ENCODE measurements at regions not wholly inside any gene's neighbourhood (a gene's known extent, or its start where the extent isn't known, plus 50 kb on each side); places are given as distances from the start of the nearest gene placed in this dataset.

- DNase-seq: no peak
Measured at GRCh38 chr21:20720623-20721022, 277.6 kb upstream of the NCAM2 start.

GRCh38 chr21:20721151-20721550 is 277.1 kb upstream of the NCAM2 start:
- DNase-seq: no peak

- DNase-seq: no peak
Measured at GRCh38 chr21:20728691-20729090, 269.5 kb upstream of the NCAM2 start.

GRCh38 chr21:20729376-20729775 is 268.8 kb upstream of the NCAM2 start:
- DNase-seq: no peak

- DNase-seq: no peak
Measured at GRCh38 chr21:20730441-20730840, 267.8 kb upstream of the NCAM2 start.

- DNase-seq: no peak
Measured at GRCh38 chr21:20735257-20735656, 263.0 kb upstream of the NCAM2 start.

GRCh38 chr21:20737227-20737913 is 260.8 kb upstream of the NCAM2 start:
- DNase-seq: no peak

GRCh38 chr21:20739421-20739820 is 258.8 kb upstream of the NCAM2 start:
- no peak for DNase-seq

- DNase-seq: no peak
Measured at GRCh38 chr21:20741445-20741844, 256.8 kb upstream of the NCAM2 start.

- no peak for DNase-seq
Measured at GRCh38 chr21:20760221-20760620, 238.0 kb upstream of the NCAM2 start.

GRCh38 chr21:20774737-20775136 is 223.5 kb upstream of the NCAM2 start:
- DNase-seq: no peak

- DNase-seq: no peak
Measured at GRCh38 chr21:20779321-20779720, 218.9 kb upstream of the NCAM2 start.

GRCh38 chr21:20783611-20784010 is 214.6 kb upstream of the NCAM2 start:
- DNase-seq: no peak

GRCh38 chr21:20789729-20790500 is 208.3 kb upstream of the NCAM2 start:
- DNase-seq: no peak

GRCh38 chr21:20800106-20800505 is 198.1 kb upstream of the NCAM2 start:
- DNase-seq: no peak

GRCh38 chr21:20802201-20802600 is 196.0 kb upstream of the NCAM2 start:
- no peak for DNase-seq

GRCh38 chr21:20802631-20803260 is 195.5 kb upstream of the NCAM2 start:
- DNase-seq: no peak

- no peak for DNase-seq
Measured at GRCh38 chr21:20811702-20812101, 186.5 kb upstream of the NCAM2 start.

GRCh38 chr21:20814090-20814489 is 184.1 kb upstream of the NCAM2 start:
- no peak for DNase-seq

GRCh38 chr21:20822666-20823065 is 175.5 kb upstream of the NCAM2 start:
- DNase-seq: no peak

- DNase-seq: no peak
Measured at GRCh38 chr21:20852866-20853265, 145.3 kb upstream of the NCAM2 start.

- no peak for DNase-seq
Measured at GRCh38 chr21:20856926-20857325, 141.3 kb upstream of the NCAM2 start.

GRCh38 chr21:20874202-20874601 is 124.0 kb upstream of the NCAM2 start:
- DNase-seq: no peak

GRCh38 chr21:20875742-20876141 is 122.5 kb upstream of the NCAM2 start:
- no peak for DNase-seq
